ENCODE measurements at regions not wholly inside any gene's neighbourhood (a gene's known extent, or its start where the extent isn't known, plus 50 kb on each side); places are given as distances from the start of the nearest gene placed in this dataset.
"Not testable (repeated sequence)": the region's sequence is repeated elsewhere in the genome, so short reads cannot be mapped to it uniquely, and the experiment has no call there.

GRCh38 chr3:20370273-20371063 lies 184.5 kb upstream of the SGO1 start:
- intact Hi-C loops (cut with DNase I); DNase-seq; ATAC-seq (ENCODE audit: poor library complexity): not testable (repeated sequence)

GRCh38 chr3:20361000-20361399 lies 175.0 kb upstream of the SGO1 start:
- DNase-seq (no peak), ATAC-seq (ENCODE audit: poor library complexity) (no peak)
- intact Hi-C loops (cut with DNase I), result no loop called here

- DNase-seq, result no peak
- ATAC-seq (ENCODE audit: poor library complexity), result no peak
- intact Hi-C loops (cut with DNase I), result no loop called here
Measured at GRCh38 chr3:20353286-20353685, 167.3 kb upstream of the SGO1 start.

- ATAC-seq (ENCODE audit: poor library complexity) (no peak), DNase-seq (no peak)
- intact Hi-C loops (cut with DNase I), result no loop called here
Measured at GRCh38 chr3:20352546-20353179, 166.7 kb upstream of the SGO1 start.

- no peak for DNase-seq
- ATAC-seq (ENCODE audit: poor library complexity), result no peak
- intact Hi-C loops (cut with DNase I), result no loop called here
Measured at GRCh38 chr3:20350449-20350848, 164.4 kb upstream of the SGO1 start.

- no peak for DNase-seq
- intact Hi-C loops (cut with DNase I), result loop anchor here (10.0 kb wide), 1 partner anchor 398 kb away; no protein-coding TSS in a partner anchor
- ATAC-seq (ENCODE audit: poor library complexity), result no peak
Measured at GRCh38 chr3:20346916-20347315, 160.9 kb upstream of the SGO1 start.

GRCh38 chr3:20346369-20346768 lies 160.4 kb upstream of the SGO1 start:
- ATAC-seq (ENCODE audit: poor library complexity), result no peak
- intact Hi-C loops (cut with DNase I), result loop anchor here (10.0 kb wide), 1 partner anchor 398 kb away; no protein-coding TSS in a partner anchor
- no peak for DNase-seq

GRCh38 chr3:20344400-20344959 lies 158.5 kb upstream of the SGO1 start:
- intact Hi-C loops (cut with DNase I), result loop anchor here (10.0 kb wide), 1 partner anchor 400 kb away; no protein-coding TSS in a partner anchor
- no peak for ATAC-seq (ENCODE audit: poor library complexity)
- no peak for DNase-seq

- intact Hi-C loops (cut with DNase I), result loop anchor here (10.0 kb wide), 1 partner anchor 401 kb away; no protein-coding TSS in a partner anchor
- DNase-seq (no peak), ATAC-seq (ENCODE audit: poor library complexity) (no peak)
Measured at GRCh38 chr3:20343790-20344189, 157.8 kb upstream of the SGO1 start.

GRCh38 chr3:20340324-20340928 lies 154.4 kb upstream of the SGO1 start:
- peak; percentile 88 for ATAC-seq (ENCODE audit: poor library complexity)
- DNase-seq, result peak; percentile 57
- intact Hi-C loops (cut with DNase I), result loop anchor here (10.0 kb wide), 1 partner anchor 404 kb away; no protein-coding TSS in a partner anchor

GRCh38 chr3:20336572-20336971 lies 150.6 kb upstream of the SGO1 start:
- ATAC-seq (ENCODE audit: poor library complexity), result no peak
- intact Hi-C loops (cut with DNase I), result no loop called here
- DNase-seq, result no peak

GRCh38 chr3:20334842-20335241 lies 148.8 kb upstream of the SGO1 start:
- DNase-seq, result no peak
- intact Hi-C loops (cut with DNase I), result no loop called here

GRCh38 chr3:20327889-20328288 lies 141.9 kb upstream of the SGO1 start:
- intact Hi-C loops (cut with DNase I), result no loop called here
- DNase-seq, result no peak
- no peak for ATAC-seq (ENCODE audit: poor library complexity)

More at GRCh38 chr3:20334842-20335241, 148.8 kb upstream of the SGO1 start:
- ATAC-seq (ENCODE audit: poor library complexity), result no peak

GRCh38 chr3:20326541-20326940 lies 140.5 kb upstream of the SGO1 start:
- intact Hi-C loops (cut with DNase I), result no loop called here
- ATAC-seq (ENCODE audit: poor library complexity) (no peak), DNase-seq (no peak)

- intact Hi-C loops (cut with DNase I), result no loop called here
Measured at GRCh38 chr3:20325563-20325962, 139.6 kb upstream of the SGO1 start.

GRCh38 chr3:20324664-20325478 lies 138.9 kb upstream of the SGO1 start:
- ATAC-seq (ENCODE audit: poor library complexity) (no peak), DNase-seq (no peak)
- intact Hi-C loops (cut with DNase I), result no loop called here

More at GRCh38 chr3:20325563-20325962, 139.6 kb upstream of the SGO1 start:
- DNase-seq, result no peak
- no peak for ATAC-seq (ENCODE audit: poor library complexity)

GRCh38 chr3:20323307-20323927 lies 137.4 kb upstream of the SGO1 start:
- DNase-seq (no peak), ATAC-seq (ENCODE audit: poor library complexity) (no peak)
- intact Hi-C loops (cut with DNase I), result no loop called here

- ATAC-seq (ENCODE audit: poor library complexity), result no peak
- DNase-seq, result no peak
- intact Hi-C loops (cut with DNase I), result no loop called here
Measured at GRCh38 chr3:20322085-20322484, 136.1 kb upstream of the SGO1 start.
